ENCODE measurements at regions not wholly inside any gene's neighbourhood (a gene's known extent, or its start where the extent isn't known, plus 50 kb on each side); places are given as distances from the start of the nearest gene placed in this dataset.

GRCh38 chr2:221817878-221818277, 245.8 kb upstream of the EPHA4 start:
- TF ChIP-seq MYC (IDR thresholded peaks at IDR 0.05; ENCODE audit: low read depth, low read length): no peak
- TF ChIP-seq POLR2A (IDR thresholded peaks at IDR 0.05; ENCODE audit: extremely low read depth, insufficient read length): no peak
- TF ChIP-seq, protein P1, sequence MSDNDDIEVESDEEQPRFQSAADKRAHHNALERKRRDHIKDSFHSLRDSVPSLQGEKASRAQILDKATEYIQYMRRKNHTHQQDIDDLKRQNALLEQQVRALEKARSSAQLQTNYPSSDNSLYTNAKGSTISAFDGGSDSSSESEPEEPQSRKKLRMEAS (IDR thresholded peaks at IDR 0.05; ENCODE audit: low read depth, low read length): no peak
- TF ChIP-seq, protein P2, sequence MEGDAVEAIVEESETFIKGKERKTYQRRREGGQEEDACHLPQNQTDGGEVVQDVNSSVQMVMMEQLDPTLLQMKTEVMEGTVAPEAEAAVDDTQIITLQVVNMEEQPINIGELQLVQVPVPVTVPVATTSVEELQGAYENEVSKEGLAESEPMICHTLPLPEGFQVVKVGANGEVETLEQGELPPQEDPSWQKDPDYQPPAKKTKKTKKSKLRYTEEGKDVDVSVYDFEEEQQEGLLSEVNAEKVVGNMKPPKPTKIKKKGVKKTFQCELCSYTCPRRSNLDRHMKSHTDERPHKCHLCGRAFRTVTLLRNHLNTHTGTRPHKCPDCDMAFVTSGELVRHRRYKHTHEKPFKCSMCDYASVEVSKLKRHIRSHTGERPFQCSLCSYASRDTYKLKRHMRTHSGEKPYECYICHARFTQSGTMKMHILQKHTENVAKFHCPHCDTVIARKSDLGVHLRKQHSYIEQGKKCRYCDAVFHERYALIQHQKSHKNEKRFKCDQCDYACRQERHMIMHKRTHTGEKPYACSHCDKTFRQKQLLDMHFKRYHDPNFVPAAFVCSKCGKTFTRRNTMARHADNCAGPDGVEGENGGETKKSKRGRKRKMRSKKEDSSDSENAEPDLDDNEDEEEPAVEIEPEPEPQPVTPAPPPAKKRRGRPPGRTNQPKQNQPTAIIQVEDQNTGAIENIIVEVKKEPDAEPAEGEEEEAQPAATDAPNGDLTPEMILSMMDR (IDR thresholded peaks at IDR 0.05; ENCODE audit: low read depth, low read length): no peak
- no peak overlapping the region for H3K4me3 ChIP-seq (ENCODE audit: low read depth, low read length)
- no peak for DNase-seq (ENCODE audit: low read depth)

DNA sequence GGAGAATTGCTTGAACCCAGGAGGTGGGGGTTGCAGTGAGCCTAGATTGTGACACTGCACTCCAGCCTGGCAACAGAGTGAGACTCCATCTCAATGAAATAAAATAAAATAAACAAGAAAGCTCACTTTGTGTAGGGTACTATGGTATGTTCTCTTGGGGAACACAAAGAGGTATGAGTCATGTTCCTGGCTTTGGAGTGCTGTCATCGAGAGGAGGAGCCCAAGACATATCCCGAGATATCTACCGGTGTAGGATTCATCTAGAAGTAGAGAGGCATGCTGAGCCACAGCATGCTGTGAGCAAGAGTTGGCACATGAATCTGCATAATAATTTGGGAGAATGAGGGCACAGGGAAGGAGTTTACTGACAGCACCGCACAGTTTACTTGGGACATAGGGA, 244.9 kb upstream of the EPHA4 start:
- TF ChIP-seq, protein P1 (IDR thresholded peaks at IDR 0.05; ENCODE audit: low read depth, low read length): no peak
- TF ChIP-seq POLR2A (IDR thresholded peaks at IDR 0.05; ENCODE audit: extremely low read depth, insufficient read length) (no peak), MYC (IDR thresholded peaks at IDR 0.05; ENCODE audit: low read depth, low read length) (no peak)
- TF ChIP-seq, protein P2 (IDR thresholded peaks at IDR 0.05; ENCODE audit: low read depth, low read length): no peak
- DNase-seq (ENCODE audit: low read depth): no peak
- no peak overlapping the region for H3K4me3 ChIP-seq (ENCODE audit: low read depth, low read length)

- DNase-seq (ENCODE audit: low read depth): no peak
- H3K4me3 ChIP-seq (ENCODE audit: low read depth, low read length): no peak overlapping the region
- TF ChIP-seq, protein P1 (IDR thresholded peaks at IDR 0.05; ENCODE audit: low read depth, low read length): no peak
- no peak for TF ChIP-seq MYC (IDR thresholded peaks at IDR 0.05; ENCODE audit: low read depth, low read length)
- TF ChIP-seq, protein P2 (IDR thresholded peaks at IDR 0.05; ENCODE audit: low read depth, low read length): no peak
- no peak for TF ChIP-seq POLR2A (IDR thresholded peaks at IDR 0.05; ENCODE audit: extremely low read depth, insufficient read length)
These were observed 244.5 kb upstream of the EPHA4 start for GRCh38 chr2:221816566-221816965.

DNA sequence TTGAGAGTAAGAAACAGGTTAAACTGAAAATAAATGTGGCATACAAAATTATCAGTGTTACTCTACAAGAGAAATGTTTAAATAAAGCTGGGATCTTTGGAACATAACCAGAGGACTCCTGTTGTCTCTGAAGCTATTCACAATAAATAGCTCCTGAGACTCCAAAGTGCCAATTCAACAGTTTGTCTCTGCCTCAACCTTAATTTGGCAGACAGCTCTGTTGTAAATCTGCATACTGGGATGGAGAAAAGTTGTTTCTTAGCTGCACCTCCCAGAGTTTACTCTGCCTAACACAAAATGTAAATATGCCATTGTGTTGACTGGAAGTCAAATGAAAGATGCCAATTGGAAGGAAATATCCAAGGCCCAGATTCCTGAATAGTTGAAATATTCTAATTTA, 238.5 kb upstream of the EPHA4 start:
- no peak overlapping the region for H3K4me3 ChIP-seq (ENCODE audit: low read depth, low read length)
- DNase-seq (ENCODE audit: low read depth): no peak

GRCh38 chr2:221810245-221810644, 238.1 kb upstream of the EPHA4 start:
- H3K4me3 ChIP-seq (ENCODE audit: low read depth, low read length): no peak overlapping the region
- no peak for DNase-seq (ENCODE audit: low read depth)

More for the DNA sequence above, 238.5 kb upstream of the EPHA4 start:
- TF ChIP-seq, protein P1 (IDR thresholded peaks at IDR 0.05; ENCODE audit: low read depth, low read length): no peak
- no peak for TF ChIP-seq POLR2A (IDR thresholded peaks at IDR 0.05; ENCODE audit: extremely low read depth, insufficient read length)
- TF ChIP-seq, protein P2 (IDR thresholded peaks at IDR 0.05; ENCODE audit: low read depth, low read length): no peak
- TF ChIP-seq MYC (IDR thresholded peaks at IDR 0.05; ENCODE audit: low read depth, low read length): no peak

More at GRCh38 chr2:221810245-221810644, 238.1 kb upstream of the EPHA4 start:
- TF ChIP-seq MYC (IDR thresholded peaks at IDR 0.05; ENCODE audit: low read depth, low read length): no peak
- TF ChIP-seq, protein P1 (IDR thresholded peaks at IDR 0.05; ENCODE audit: low read depth, low read length): no peak
- TF ChIP-seq, protein P2 (IDR thresholded peaks at IDR 0.05; ENCODE audit: low read depth, low read length): no peak
- TF ChIP-seq POLR2A (IDR thresholded peaks at IDR 0.05; ENCODE audit: extremely low read depth, insufficient read length): no peak
